HEK293 (cell line): ENCODE measurements at regions not wholly inside any gene's neighbourhood (a gene's known extent, or its start where the extent isn't known, plus 50 kb on each side); places are given as distances from the start of the nearest gene placed in this dataset.

Source experiments
- CTCF ChIA-PET: fragments of 350-600 bp; formaldehyde crosslinking; extraction: SDS; loops from one replicate; lab custom pipeline; 2021; ENCODE audit warnings: antibody characterized with exemption; lab: Yijun Ruan, JAX
- POLR2A ChIA-PET: fragments of 300-600 bp; formaldehyde crosslinking; extraction: SDS; loops from one replicate; lab custom pipeline; 2020; ENCODE audit warnings: antibody characterized with exemption, inconsistent platforms; lab: Yijun Ruan, JAX
- H3K27ac ChIP-seq: fragments of 200-500 bp; sonication (Bioruptor generic); 2 replicates; pipeline ENCODE4 v1.5.1; 2014; ENCODE audit warnings: low read depth, low read length, control low read depth, inconsistent platforms; ENCODE audit errors: extremely low read depth
- H3K36me3 ChIP-seq, 2 experiments: fragments of 200-500 bp in 1 of 2; sonication (Bioruptor generic) in 1 of 2; 1 replicate in 1 of 2; 2 replicates in 1 of 2; pipeline ENCODE4 v1.5.1; 2014 to 2017; ENCODE audit warnings: inconsistent platforms in 2 of 2, low read length in 2 of 2; ENCODE audit not compliant: control insufficient read depth in 2 of 2, insufficient read depth in 1 of 2
- H3K4me1 ChIP-seq: fragments of 200-500 bp; sonication (Bioruptor generic); 2 replicates; pipeline ENCODE4 v1.5.1; 2014; ENCODE audit warnings: mild to moderate bottlenecking, low read length, inconsistent platforms; ENCODE audit not compliant: control insufficient read depth, insufficient read depth
- H3K4me3 ChIP-seq: 2 replicates; pipeline ENCODE4 v1.5.1; 2011; ENCODE audit warnings: low read depth, mild to moderate bottlenecking, control low read depth, low read length, moderate library complexity
- H3K9me3 ChIP-seq: fragments of 200-500 bp; sonication (Bioruptor generic); 2 replicates; pipeline ENCODE4 v1.5.1; 2014; ENCODE audit warnings: low read depth, low read length, inconsistent platforms; ENCODE audit not compliant: control insufficient read depth, insufficient read depth
- GFI1B ChIP-seq: fragments of 450-650 bp; formaldehyde crosslinking; IDR thresholded peaks from 2 replicates; pipeline ENCODE4 v1.5.1; 2016; ENCODE audit warnings: missing biosample characterization, missing genetic modification characterization
- ZBTB20 ChIP-seq: fragments of 450-650 bp; formaldehyde crosslinking; IDR thresholded peaks from 2 replicates; pipeline ENCODE4 v1.5.1; 2016; ENCODE audit warnings: missing biosample characterization, missing genetic modification characterization
- ZBTB49 ChIP-seq: fragments of 450-650 bp; formaldehyde crosslinking; IDR thresholded peaks from 2 replicates; pipeline ENCODE4 v1.5.1; 2016; ENCODE audit warnings: missing biosample characterization, missing genetic modification characterization, low read depth
- ZNF223 ChIP-seq: fragments of 450-650 bp; formaldehyde crosslinking; IDR thresholded peaks from 2 replicates; pipeline ENCODE4 v1.5.1; 2016; ENCODE audit warnings: missing biosample characterization, missing genetic modification characterization
- ZNF280C ChIP-seq: fragments of 450-650 bp; formaldehyde crosslinking; IDR thresholded peaks from 2 replicates; pipeline ENCODE4 v1.5.1; 2016; ENCODE audit warnings: missing biosample characterization, missing genetic modification characterization
- ZNF350 ChIP-seq: fragments of 450-650 bp; formaldehyde crosslinking; IDR thresholded peaks from 2 replicates; pipeline ENCODE4 v1.5.0; 2017; ENCODE audit warnings: missing biosample characterization, mild to moderate bottlenecking, missing genetic modification characterization
- ZNF394 ChIP-seq: fragments of 450-650 bp; formaldehyde crosslinking; IDR thresholded peaks from 2 replicates; pipeline ENCODE4 v1.5.1; 2016; ENCODE audit warnings: missing biosample characterization, missing genetic modification characterization, mild to moderate bottlenecking, moderate library complexity, borderline replicate concordance
- ZNF518A ChIP-seq: fragments of 450-650 bp; formaldehyde crosslinking; conservative IDR thresholded peaks from 2 replicates; pipeline ENCODE4 v1.5.1; 2016; ENCODE audit warnings: low read depth, missing biosample characterization, missing genetic modification characterization
- ZNF549 ChIP-seq: fragments of 450-650 bp; IDR thresholded peaks from 2 replicates; pipeline ENCODE4 v1.5.1; 2018; ENCODE audit warnings: missing biosample characterization, missing genetic modification characterization, mild to moderate bottlenecking, inconsistent platforms, moderate library complexity
- ZNF580 ChIP-seq: fragments of 450-650 bp; formaldehyde crosslinking; IDR thresholded peaks from 2 replicates; pipeline ENCODE4 v1.5.1; 2016; ENCODE audit warnings: missing biosample characterization, missing genetic modification characterization
- ZNF830 ChIP-seq: fragments of 450-650 bp; IDR thresholded peaks from 2 replicates; pipeline ENCODE4 v1.5.0; 2018; ENCODE audit warnings: missing biosample characterization, missing genetic modification characterization, low read depth, mild to moderate bottlenecking, moderate library complexity
- ZSCAN16 ChIP-seq: fragments of 450-650 bp; formaldehyde crosslinking; IDR thresholded peaks from 2 replicates; pipeline ENCODE4 v1.5.1; 2016; ENCODE audit warnings: missing biosample characterization, missing genetic modification characterization
- ZSCAN30 ChIP-seq: fragments of 450-650 bp; IDR thresholded peaks from 2 replicates; pipeline ENCODE4 v1.5.1; 2018; ENCODE audit warnings: missing biosample characterization, mild to moderate bottlenecking, missing genetic modification characterization, moderate library complexity
- TF ChIP-seq, protein P1 (sequence below): fragments of 450-650 bp; formaldehyde crosslinking; IDR thresholded peaks from 2 replicates; pipeline ENCODE4 v1.5.1; 2016; ENCODE audit warnings: missing biosample characterization, missing genetic modification characterization, low read depth

- no peak overlapping the region for H3K27ac ChIP-seq
- POLR2A ChIA-PET = no interaction called here
- TF ChIP-seq ZNF280C (tag by site-specific recombination) (no peak), ZNF223 (no peak), ZNF350 (no peak), ZNF830 (tag by site-specific recombination) (no peak), GFI1B (no peak), ZSCAN30 (tag by site-specific recombination) (no peak), ZBTB49 (no peak), ZBTB20 (tag by site-specific recombination) (no peak), ZNF549 (tag by site-specific recombination) (no peak), ZSCAN16 (tag by site-specific recombination) (no peak), ZNF394 (no peak), ZNF580 (tag by site-specific recombination) (no peak), ZNF518A (tag by site-specific recombination) (no peak)
- no peaks in the 10 kb centered on the region for H3K9me3 ChIP-seq
- no peaks in the 10 kb centered on the region for H3K36me3 ChIP-seq
- CTCF ChIA-PET = no interaction called here
- H3K4me1 ChIP-seq = peaks cover 2% of the 10 kb centered on the region; the same call in 1 of the 2 replicates
- no peak overlapping the region for H3K4me3 ChIP-seq
These were observed 581.8 kb downstream of the PLPP3 start for GRCh38 chr1:55997536-55997935.

DNA sequence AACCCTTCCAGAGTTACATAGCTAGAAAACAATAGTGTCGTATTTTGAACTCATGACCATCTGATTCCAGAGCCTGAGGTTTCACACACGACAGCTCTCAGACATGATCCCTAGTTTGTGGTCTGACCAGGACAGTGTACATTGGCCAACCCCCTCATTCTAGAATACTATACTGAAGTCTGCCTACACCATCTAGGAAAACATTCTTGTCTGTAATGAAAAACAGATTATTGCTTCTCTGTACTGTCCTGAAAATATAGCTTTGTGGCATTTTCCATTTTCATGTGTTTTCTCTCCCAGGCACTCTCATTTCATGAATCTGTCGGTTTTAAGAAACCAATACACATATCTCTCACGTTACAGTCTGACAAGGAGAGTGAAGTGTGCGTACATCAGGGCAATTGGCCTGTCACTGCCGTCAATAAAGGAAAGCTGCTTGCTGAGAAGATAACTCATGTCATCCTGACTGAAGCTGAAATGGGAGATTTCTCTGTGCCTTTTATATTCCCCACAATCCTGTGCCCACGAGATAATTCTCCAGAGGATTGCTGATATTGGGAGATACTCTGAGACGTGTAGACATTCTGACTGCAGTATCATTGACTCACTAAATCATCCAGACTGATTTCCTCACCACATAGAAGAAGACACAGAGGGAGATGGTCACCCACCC is 585.6 kb downstream of the PLPP3 start:
- ChIA-PET CTCF (no interaction called here), POLR2A (no interaction called here)
- H3K4me1 ChIP-seq = no peaks in the 10 kb centered on the region
- TF ChIP-seq, protein P1, sequence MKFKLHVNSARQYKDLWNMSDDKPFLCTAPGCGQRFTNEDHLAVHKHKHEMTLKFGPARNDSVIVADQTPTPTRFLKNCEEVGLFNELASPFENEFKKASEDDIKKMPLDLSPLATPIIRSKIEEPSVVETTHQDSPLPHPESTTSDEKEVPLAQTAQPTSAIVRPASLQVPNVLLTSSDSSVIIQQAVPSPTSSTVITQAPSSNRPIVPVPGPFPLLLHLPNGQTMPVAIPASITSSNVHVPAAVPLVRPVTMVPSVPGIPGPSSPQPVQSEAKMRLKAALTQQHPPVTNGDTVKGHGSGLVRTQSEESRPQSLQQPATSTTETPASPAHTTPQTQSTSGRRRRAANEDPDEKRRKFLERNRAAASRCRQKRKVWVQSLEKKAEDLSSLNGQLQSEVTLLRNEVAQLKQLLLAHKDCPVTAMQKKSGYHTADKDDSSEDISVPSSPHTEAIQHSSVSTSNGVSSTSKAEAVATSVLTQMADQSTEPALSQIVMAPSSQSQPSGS = no peak
- H3K27ac ChIP-seq = no peak overlapping the region
- H3K4me3 ChIP-seq = no peak overlapping the region
- H3K9me3 ChIP-seq = no peaks in the 10 kb centered on the region
- no peaks in the 10 kb centered on the region for H3K36me3 ChIP-seq
